Prostate gland (tissue), 2 donors: ENCODE measurements at regions not wholly inside any gene's neighbourhood (a gene's known extent, or its start where the extent isn't known, plus 50 kb on each side); places are given as distances from the start of the nearest gene placed in this dataset.

Experiments
- DNase-seq: peaks from one replicate; pipeline ENCODE4 v3.0.0-alpha.2; 2019; ENCODE audit warnings: low spot score
- H3K27ac ChIP-seq, 2 donors: fragments of 200-600 bp; sonication (generic); 2 replicates each; pipeline ENCODE4 v1.5.1; 2017 to 2019
- H3K27me3 ChIP-seq: fragments of 200-600 bp; sonication (generic); replicated peaks from 2 replicates; pipeline ENCODE4 v1.5.1; 2019; ENCODE audit not compliant: insufficient read depth
- H3K36me3 ChIP-seq, 2 donors: fragments of 200-600 bp; sonication (generic); 1 replicate in 1 of 2; 2 replicates in 1 of 2; pipeline versions ENCODE4 v1.5.1 to v1.8.1; 2017 to 2019
- H3K4me1 ChIP-seq: fragments of 200-600 bp; sonication (generic); replicated peaks from 2 replicates; pipeline ENCODE4 v1.5.1; 2019
- H3K4me3 ChIP-seq, 2 donors: fragments of 200-600 bp; sonication (generic); 2 replicates each; pipeline ENCODE4 v1.5.1; 2017 to 2019
- H3K9me3 ChIP-seq: fragments of 200-600 bp; sonication (generic); 2 replicates; pipeline ENCODE4 v1.5.1; 2017
- CTCF ChIP-seq, 4 experiments: fragments of 200-600 bp in 2 of 4; fragments of 450-650 bp in 2 of 4; sonication (generic) in 2 of 4; IDR thresholded peaks; 1 replicate in 3 of 4; 2 replicates in 1 of 4; pipeline ENCODE4 v1.5.1; 2016 to 2019; ENCODE audit warnings: antibody characterized with exemption in 4 of 4, mild to moderate bottlenecking in 2 of 4, moderate library complexity in 2 of 4
- POLR2A ChIP-seq: fragments of 450-650 bp; IDR thresholded peaks from one replicate; pipeline ENCODE4 v1.6.1; 2016; ENCODE audit warnings: antibody characterized with exemption, mild to moderate bottlenecking
- POLR2AphosphoS5 ChIP-seq: sonication (generic); formaldehyde crosslinking; IDR thresholded peaks from one replicate; pipeline ENCODE4 v1.6.1; 2017; ENCODE audit warnings: antibody characterized with exemption
- WGBS: methylation state at CpG from one replicate; pipeline ENCODE4 v1.1.5; 2018; 5-methylcytosine and 5-hydroxymethylcytosine counted together
- intact Hi-C: fragments of 100-400 bp; cut with DNase I; formaldehyde crosslinking; loops from one replicate; pipeline ENCODE4 v1.14.2; 2022

- Histone ChIP-seq H3K9me3 (no peaks in the 10 kb centered on the region), H3K36me3 (no peaks in the 10 kb centered on the region), H3K27me3 (no peaks in the 10 kb centered on the region), H3K27ac (no peak overlapping the region), H3K4me3 (no peak overlapping the region), H3K4me1 (no peaks in the 10 kb centered on the region)
- WGBS: 98% methylated on average over 4 of the region's 4 CpGs
- TF ChIP-seq CTCF (IDR thresholded peaks at IDR 0.05) (no peak), POLR2A (no peak), POLR2AphosphoS5 (no peak)
- intact Hi-C loops: no loop called here
- DNase-seq: no peak
These were observed 237.3 kb upstream of the PITRM1 start for GRCh38 chr10:3409928-3410327.

GRCh38 chr10:3408603-3409365 lies 236.2 kb upstream of the PITRM1 start:
- no peaks in the 10 kb centered on the region for H3K9me3 ChIP-seq
- intact Hi-C loops: no loop called here
- H3K27me3 ChIP-seq: no peaks in the 10 kb centered on the region
- H3K4me3 ChIP-seq: no peak overlapping the region
- H3K4me1 ChIP-seq: no peaks in the 10 kb centered on the region
- 83% methylated on average over 6 of the region's 6 CpGs for WGBS
- H3K27ac ChIP-seq: no peak overlapping the region
- TF ChIP-seq POLR2A (no peak), CTCF (IDR thresholded peaks at IDR 0.05) (no peak), POLR2AphosphoS5 (no peak)
- H3K36me3 ChIP-seq: no peaks in the 10 kb centered on the region
- no peak for DNase-seq

- no peaks in the 10 kb centered on the region for H3K9me3 ChIP-seq
- intact Hi-C loops: no loop called here
- no peaks in the 10 kb centered on the region for H3K4me1 ChIP-seq
- H3K27ac ChIP-seq: no peak overlapping the region
- H3K4me3 ChIP-seq: no peak overlapping the region
- H3K36me3 ChIP-seq: no peaks in the 10 kb centered on the region
- TF ChIP-seq POLR2AphosphoS5 (no peak), CTCF (IDR thresholded peaks at IDR 0.05) (no peak), POLR2A (no peak)
- no peaks in the 10 kb centered on the region for H3K27me3 ChIP-seq
- 89% methylated on average over 12 of the region's 12 CpGs for WGBS
- DNase-seq: no peak
These were observed 234.6 kb upstream of the PITRM1 start for GRCh38 chr10:3407208-3407607.

GRCh38 chr10:3406556-3406955 lies 234.0 kb upstream of the PITRM1 start:
- no peak for DNase-seq
- no peak for TF ChIP-seq CTCF (IDR thresholded peaks at IDR 0.05)
- Histone ChIP-seq H3K4me3 (no peak overlapping the region), H3K36me3 (no peaks in the 10 kb centered on the region), H3K27me3 (no peaks in the 10 kb centered on the region), H3K4me1 (no peaks in the 10 kb centered on the region), H3K9me3 (no peaks in the 10 kb centered on the region), H3K27ac (no peak overlapping the region)
- WGBS: 91% methylated on average over 16 of the region's 16 CpGs
- intact Hi-C loops: no loop called here

GRCh38 chr10:3404381-3404780 lies 231.8 kb upstream of the PITRM1 start:
- 93% methylated on average over 15 of the region's 15 CpGs for WGBS
- H3K36me3 ChIP-seq: no peaks in the 10 kb centered on the region
- TF ChIP-seq POLR2AphosphoS5: no peak
- no peak for TF ChIP-seq POLR2A
- TF ChIP-seq CTCF (IDR thresholded peaks at IDR 0.05): no peak
- H3K27ac ChIP-seq: no peak overlapping the region
- no peak for DNase-seq
- no peaks in the 10 kb centered on the region for H3K27me3 ChIP-seq
- intact Hi-C loops: no loop called here
- no peaks in the 10 kb centered on the region for H3K9me3 ChIP-seq
- no peak overlapping the region for H3K4me3 ChIP-seq
- no peaks in the 10 kb centered on the region for H3K4me1 ChIP-seq
